CD4-positive, alpha-beta T cell treated with Interleukin-6 at 100 ng/mL for 8 hours (primary cell): ENCODE measurements at regions not wholly inside any gene's neighbourhood (a gene's known extent, or its start where the extent isn't known, plus 50 kb on each side); places are given as distances from the start of the nearest gene placed in this dataset.

Experiments used
- DNase-seq: peaks from one replicate; pipeline ENCODE4 v3.0.0-alpha.2; 2020; ENCODE audit warnings: mixed read lengths, low spot score

- DNase-seq = no peak
Measured at GRCh38 chr2:64769392-64770044, 115.8 kb upstream of the SERTAD2 start.

DNA sequence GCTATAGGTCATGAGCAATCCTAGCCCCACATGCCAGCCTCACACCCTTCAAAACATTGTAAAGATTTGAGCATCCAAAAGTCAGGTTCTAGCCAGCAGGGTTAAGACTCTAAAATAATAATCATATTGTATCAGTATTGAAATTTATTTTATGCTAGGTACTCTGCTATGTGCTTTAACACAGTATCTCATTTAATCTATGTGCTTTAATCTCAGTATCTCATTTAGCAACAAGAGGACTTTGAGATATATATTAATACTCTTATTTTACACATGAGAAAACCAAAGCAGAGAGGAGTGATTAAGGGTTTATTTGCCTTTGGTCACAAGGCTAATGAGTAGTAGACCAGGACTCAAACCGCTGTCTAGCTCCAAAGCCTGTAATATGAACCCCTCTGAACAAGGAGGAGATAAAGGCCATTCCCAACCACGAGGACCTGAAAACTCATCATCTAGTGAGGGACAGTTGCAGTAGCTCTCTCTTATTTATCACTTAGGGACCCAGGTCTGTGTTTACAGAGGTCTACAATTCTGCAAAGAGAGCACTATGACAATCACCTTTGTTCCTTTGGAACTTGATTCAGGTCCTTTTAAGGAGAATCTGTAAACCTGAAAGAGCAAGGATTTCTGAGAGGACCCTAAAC is 116.5 kb upstream of the SERTAD2 start:
- no peak for DNase-seq

DNA sequence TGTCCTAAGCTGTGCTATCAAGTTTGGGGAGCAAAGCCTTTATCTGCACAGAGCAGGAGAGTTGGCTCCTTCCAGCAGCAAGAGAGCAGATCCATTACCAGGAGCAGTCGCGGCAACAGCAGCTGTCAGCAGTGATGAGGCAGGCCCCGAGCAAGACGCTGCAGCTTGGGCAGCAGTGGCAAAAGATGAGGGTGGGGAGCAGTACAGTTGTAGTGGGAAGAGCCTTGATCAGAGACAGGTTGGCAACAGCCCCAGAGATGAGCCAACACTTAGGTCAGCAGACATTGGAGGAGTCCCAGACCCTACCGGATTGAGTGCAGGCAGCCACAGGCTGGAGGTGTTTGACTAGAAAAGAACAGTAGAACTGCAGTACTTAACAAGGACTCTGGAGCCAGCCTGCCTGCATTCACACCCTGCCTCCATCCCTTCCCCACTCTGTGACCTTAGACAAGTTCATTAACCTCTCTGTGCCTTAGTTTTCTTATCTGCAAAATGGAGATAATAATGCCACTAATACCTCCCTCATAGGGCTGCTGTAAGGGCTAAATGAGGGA is 117.1 kb upstream of the SERTAD2 start:
- no peak for DNase-seq

DNA sequence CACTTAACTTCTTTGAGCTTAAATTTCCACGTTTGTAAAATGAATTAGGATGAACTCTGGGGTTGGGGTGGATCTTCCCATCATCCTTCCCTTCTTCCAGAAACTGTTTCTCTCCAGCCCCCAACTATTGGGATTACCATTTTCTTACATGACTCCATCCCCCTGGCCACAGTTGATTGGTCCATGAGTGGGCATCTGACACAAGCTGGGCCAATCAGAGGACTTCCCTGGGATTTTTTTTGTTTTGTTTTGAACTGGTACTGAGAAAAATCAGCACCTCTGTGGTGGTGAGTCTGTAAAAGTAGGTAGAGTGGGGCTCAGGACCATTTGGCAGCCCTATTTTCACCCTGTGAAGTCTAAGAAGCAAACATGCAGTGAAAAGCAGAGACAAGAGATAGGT is 118.0 kb upstream of the SERTAD2 start:
- DNase-seq = no peak

GRCh38 chr2:64773461-64774118 is 119.9 kb upstream of the SERTAD2 start:
- no peak for DNase-seq

- DNase-seq = no peak
Measured at GRCh38 chr2:64777841-64778240, 124.1 kb upstream of the SERTAD2 start.

- DNase-seq = no peak
Measured at GRCh38 chr2:64779117-64779690, 125.5 kb upstream of the SERTAD2 start.

DNA sequence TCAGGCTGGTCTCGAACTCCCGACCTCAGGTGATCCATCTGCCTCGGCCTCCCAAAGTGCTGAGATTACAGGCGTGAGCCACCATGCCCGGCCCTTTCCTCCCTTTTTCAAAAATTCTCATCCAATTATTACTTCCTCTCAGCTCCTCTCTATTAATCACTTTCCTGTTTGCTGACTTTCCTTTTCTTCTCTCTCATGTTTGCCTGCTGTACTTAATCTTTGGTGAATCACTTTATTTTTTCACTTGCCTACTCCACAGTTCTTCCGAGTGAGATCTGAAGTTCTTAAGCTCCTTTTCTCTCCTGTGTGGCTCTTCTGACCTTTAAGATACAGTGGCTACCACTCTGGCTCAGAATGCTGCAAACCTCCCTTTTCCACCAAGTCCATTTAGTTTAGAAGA is 126.3 kb upstream of the SERTAD2 start:
- no peak for DNase-seq

- no peak for DNase-seq
Measured at GRCh38 chr2:64781711-64782390, 128.1 kb upstream of the SERTAD2 start.

GRCh38 chr2:64784168-64785061 is 130.7 kb upstream of the SERTAD2 start:
- DNase-seq = no peak

DNA sequence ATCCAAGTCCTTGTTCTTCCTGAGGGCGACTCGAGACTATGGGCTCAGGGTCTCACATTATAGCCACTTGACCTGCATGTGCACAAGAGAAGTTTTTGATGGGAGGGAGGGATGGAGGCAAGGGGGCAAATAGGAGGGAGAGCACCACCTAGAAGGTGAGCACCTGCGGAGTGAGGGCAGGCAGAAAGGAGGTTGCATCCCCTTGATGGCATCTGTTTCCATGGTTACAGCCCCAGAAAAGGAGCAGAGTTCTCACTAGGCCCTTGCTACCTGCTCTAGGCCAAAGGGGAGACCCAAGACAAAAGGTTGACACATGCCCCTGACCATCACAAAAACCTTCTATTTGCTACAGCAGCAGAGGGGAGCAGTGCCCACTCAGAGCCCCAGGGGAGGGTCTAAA is 131.5 kb upstream of the SERTAD2 start:
- DNase-seq = no peak

DNA sequence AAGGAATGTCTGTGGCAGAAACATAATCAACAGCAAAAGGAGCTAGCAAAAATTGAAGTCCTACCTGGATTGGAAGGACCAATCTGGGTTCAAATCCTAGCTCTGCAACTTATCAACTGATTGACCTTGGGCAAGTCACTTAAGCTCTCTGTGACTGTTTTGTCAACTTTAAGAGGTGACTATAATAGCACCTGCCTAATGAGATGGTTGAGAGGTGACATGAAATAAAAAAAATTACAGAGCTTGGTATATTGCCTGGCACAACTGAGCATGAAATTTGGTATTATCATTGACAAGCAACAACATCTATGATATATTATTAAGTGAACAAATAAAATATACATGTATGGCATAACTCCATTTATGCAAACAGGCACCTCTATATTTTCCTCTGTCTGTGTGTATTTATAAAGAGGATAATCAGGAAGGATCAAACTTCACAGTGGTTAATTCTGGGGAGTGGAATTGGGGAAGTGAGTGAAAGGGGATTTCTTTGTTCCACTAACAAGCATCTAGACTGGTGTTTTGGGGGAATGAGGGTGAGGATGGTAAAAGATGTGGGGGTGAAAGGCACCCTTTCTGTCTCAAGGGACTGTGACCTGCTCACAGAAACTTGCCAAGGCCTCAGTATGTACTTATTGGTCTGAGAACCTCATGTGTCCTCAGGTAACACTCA is 132.8 kb upstream of the SERTAD2 start:
- no peak for DNase-seq

DNA sequence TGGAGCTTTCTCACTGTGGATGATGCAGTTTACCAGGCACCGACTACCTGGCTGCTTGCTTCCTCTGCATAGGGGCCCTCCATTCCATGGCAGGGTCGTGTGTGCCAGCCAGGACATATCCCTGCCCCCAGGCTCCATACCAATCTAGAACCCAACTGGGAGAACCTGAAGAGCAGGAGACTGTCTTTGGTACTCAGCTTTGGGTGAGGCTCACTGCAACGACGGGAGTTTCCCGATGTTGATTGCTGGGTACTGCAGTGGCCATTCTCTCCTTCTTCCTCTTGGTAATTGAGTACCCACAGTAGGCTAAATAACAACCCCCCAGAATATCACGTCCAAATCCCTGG is 133.3 kb upstream of the SERTAD2 start:
- DNase-seq = no peak

DNA sequence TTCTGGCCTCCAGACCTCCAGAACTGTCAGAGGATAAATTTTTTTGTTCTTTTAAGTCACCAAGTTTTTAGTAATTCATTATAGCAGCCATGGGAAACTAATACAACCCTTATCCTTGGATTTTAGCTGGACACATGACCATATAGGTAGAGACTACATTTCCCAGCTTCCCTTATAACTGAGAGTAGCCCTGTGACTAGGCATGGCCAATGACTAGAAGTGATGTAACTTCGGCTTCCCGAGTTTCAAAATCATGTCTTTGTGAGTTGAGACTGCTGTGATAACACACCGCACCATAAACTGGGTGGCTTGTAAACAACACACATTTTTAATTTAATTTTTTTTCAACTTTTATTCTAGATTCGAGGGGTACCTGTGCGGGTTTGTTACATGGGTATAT is 134.0 kb upstream of the SERTAD2 start:
- no peak for DNase-seq

GRCh38 chr2:64789466-64790320 is 136.0 kb upstream of the SERTAD2 start:
- DNase-seq = no peak

DNA sequence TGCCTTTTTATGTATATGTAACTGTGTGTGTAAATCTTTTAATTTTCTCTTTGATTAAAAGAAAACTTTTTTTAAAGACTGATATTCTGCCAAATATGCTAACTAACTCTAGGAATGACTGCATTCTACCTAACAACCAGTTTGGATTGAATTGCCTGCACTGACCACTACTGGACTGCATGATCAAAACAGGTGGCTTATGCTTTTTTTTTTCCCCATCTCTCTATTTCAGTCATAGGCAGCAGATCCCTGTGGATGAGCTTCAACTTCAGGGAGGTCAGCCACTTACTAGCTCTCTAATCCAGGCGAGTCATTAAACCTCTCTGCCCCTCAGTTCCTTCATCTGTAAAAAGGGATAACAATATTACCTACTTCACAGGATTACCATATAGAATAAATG is 138.6 kb upstream of the SERTAD2 start:
- DNase-seq = no peak

GRCh38 chr2:64792995-64793639 is 139.4 kb upstream of the SERTAD2 start:
- no peak for DNase-seq

DNA sequence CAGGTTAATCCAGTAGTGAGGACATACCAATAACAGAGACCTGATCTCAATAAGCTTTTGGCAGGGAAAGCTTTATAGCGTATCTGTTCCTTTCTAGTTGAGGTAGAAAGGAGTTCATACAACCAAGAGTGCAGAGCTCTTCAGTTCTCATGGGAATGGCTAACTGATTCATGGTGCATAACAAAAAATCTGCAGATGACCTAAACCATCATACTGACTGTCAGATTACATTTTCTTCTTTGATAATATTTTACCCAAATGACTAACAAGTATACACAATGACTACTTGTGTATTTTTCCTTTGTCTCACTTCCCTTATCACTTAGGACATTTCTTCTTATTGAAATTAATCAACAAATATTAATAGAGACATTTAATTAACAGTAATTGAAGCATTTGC is 140.0 kb upstream of the SERTAD2 start:
- DNase-seq = no peak

DNA sequence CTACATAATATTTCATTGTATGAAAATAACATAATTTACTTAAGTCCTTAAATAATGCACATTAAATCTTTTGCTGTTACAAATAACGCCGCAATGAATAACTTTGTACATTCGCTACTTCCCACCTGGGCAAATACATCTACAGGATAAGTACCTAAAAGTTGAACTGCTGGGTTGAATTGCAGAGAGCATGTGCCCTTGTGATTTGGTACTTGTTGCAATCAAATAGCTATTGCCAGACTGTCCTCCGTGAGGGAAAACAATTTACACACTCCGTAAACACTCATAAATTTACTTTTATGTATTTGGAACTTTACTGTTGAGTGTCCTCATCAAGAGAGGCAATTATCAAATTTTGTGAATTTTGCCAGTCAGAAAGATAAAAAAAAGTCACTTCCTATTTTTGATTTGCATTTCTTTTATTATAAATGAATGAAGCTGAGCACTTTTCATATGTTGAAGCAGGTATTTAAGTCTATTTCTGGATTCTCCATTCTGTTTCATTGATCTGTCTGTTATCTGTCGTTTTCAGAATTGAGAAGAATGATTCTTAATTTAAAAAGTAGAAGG is 140.8 kb upstream of the SERTAD2 start:
- no peak for DNase-seq
